A673 (cell line): ENCODE measurements at regions not wholly inside any gene's neighbourhood (a gene's known extent, or its start where the extent isn't known, plus 50 kb on each side); places are given as distances from the start of the nearest gene placed in this dataset.

Experiments used
- BruUV-seq: library from RNA; stranded (reverse); fragments of 400-500 nt; replicated peaks from 2 replicates; lab custom pipeline; 2021; lab: Mats Ljungman, UMichigan
- CTCF ChIA-PET: fragments of 300-600 bp; sonication (Branson Sonifier 250); formaldehyde crosslinking; loops from one replicate; lab custom pipeline; 2022; ENCODE audit warnings: antibody characterized with exemption; lab: Charles Lee
- POLR2A ChIA-PET: fragments of 300-600 bp; sonication (Branson Sonifier 250); formaldehyde crosslinking; loops from one replicate; lab custom pipeline; 2022; ENCODE audit warnings: antibody characterized with exemption; ENCODE audit not compliant: low non-redundant PET; lab: Charles Lee
- DNase-seq: peaks from one replicate; pipeline ENCODE4 v3.0.0-alpha.2; 2015; ENCODE audit warnings: low spot score
- H3K27ac ChIP-seq: fragments of 200-600 bp; sonication (generic); 2 replicates; pipeline ENCODE4 v1.5.1; 2016; ENCODE audit warnings: mixed run types, low read depth, mild to moderate bottlenecking, mixed read lengths, antibody characterized with exemption, low read length; ENCODE audit not compliant: poor library complexity, severe bottlenecking
- H3K27me3 ChIP-seq: fragments of 200-600 bp; sonication (generic); replicated peaks from 2 replicates; pipeline ENCODE4 v1.6.1; 2017; ENCODE audit warnings: mixed run types, low read depth, mild to moderate bottlenecking, mixed read lengths, antibody characterized with exemption, low read length; ENCODE audit not compliant: insufficient read depth, poor library complexity
- H3K36me3 ChIP-seq: fragments of 200-600 bp; sonication (generic); 2 replicates; pipeline ENCODE4 v1.6.1; 2016; ENCODE audit warnings: mixed run types, mild to moderate bottlenecking, mixed read lengths, antibody characterized with exemption, low read length; ENCODE audit not compliant: insufficient read depth, poor library complexity, severe bottlenecking
- H3K4me1 ChIP-seq: fragments of 200-600 bp; sonication (generic); 2 replicates; pipeline ENCODE4 v1.6.1; 2017; ENCODE audit warnings: mixed run types, mild to moderate bottlenecking, mixed read lengths, antibody characterized with exemption, low read length; ENCODE audit not compliant: insufficient read depth, poor library complexity, severe bottlenecking
- H3K4me3 ChIP-seq: fragments of 200-600 bp; sonication (generic); 2 replicates; pipeline ENCODE4 v1.5.1; 2016; ENCODE audit warnings: low read depth, mixed run types, mild to moderate bottlenecking, mixed read lengths, low read length; ENCODE audit not compliant: poor library complexity, severe bottlenecking
- H3K9me3 ChIP-seq: fragments of 200-600 bp; sonication (generic); 2 replicates; pipeline ENCODE4 v1.6.1; 2016; ENCODE audit warnings: mixed run types, low read depth, mild to moderate bottlenecking, mixed read lengths, antibody characterized with exemption, low read length; ENCODE audit not compliant: poor library complexity, severe bottlenecking
- CTCF ChIP-seq: fragments of 300-800, 200-600 bp; sonication (generic); conservative IDR thresholded peaks from 2 replicates; pipeline ENCODE4 v1.5.1; 2017; ENCODE audit warnings: low read depth, mild to moderate bottlenecking, antibody characterized with exemption, low read length, moderate library complexity, mixed read lengths
- EZH2 ChIP-seq: fragments of 200-600 bp; sonication (generic); IDR thresholded peaks from 2 replicates; pipeline ENCODE4 v1.6.1; 2017; ENCODE audit warnings: borderline replicate concordance, low read depth, mild to moderate bottlenecking, mixed read lengths, antibody characterized with exemption, low read length; ENCODE audit not compliant: poor library complexity, severe bottlenecking
- intact Hi-C: fragments of 100-400 bp; cut with micrococcal nuclease; formaldehyde crosslinking; loops from one replicate; pipeline ENCODE4 v1.10.0; 2022; ENCODE audit not compliant: unreplicated experiment

- CTCF ChIA-PET = no interaction called here
- BruUV-seq = no TSS peak
- Histone ChIP-seq H3K4me3 (no peak overlapping the region), H3K9me3 (peaks cover 11% of the 10 kb centered on the region), H3K36me3 (no peaks in the 10 kb centered on the region), H3K27ac (no peak overlapping the region), H3K27me3 (no peaks in the 10 kb centered on the region), H3K4me1 (no peaks in the 10 kb centered on the region)
- no peak for TF ChIP-seq CTCF
- TF ChIP-seq EZH2 = no peak
- POLR2A ChIA-PET = no interaction called here
- no peak for DNase-seq
- intact Hi-C loops = no loop called here
Measured at GRCh38 chr5:4548341-4548740, 591.8 kb upstream of the ADAMTS16 start.

- CTCF ChIA-PET = no interaction called here
Measured at GRCh38 chr5:4549351-4549750, 590.8 kb upstream of the ADAMTS16 start.

GRCh38 chr5:4551034-4551433, 589.1 kb upstream of the ADAMTS16 start:
- TF ChIP-seq EZH2 (no peak), CTCF (no peak)
- POLR2A ChIA-PET = no interaction called here
- peaks cover 22% of the 10 kb centered on the region for H3K9me3 ChIP-seq
- H3K4me3 ChIP-seq = no peak overlapping the region
- no peaks in the 10 kb centered on the region for H3K36me3 ChIP-seq
- no peaks in the 10 kb centered on the region for H3K4me1 ChIP-seq
- CTCF ChIA-PET = no interaction called here
- H3K27me3 ChIP-seq = no peaks in the 10 kb centered on the region
- intact Hi-C loops = no loop called here
- no peak overlapping the region for H3K27ac ChIP-seq
- DNase-seq = no peak
- BruUV-seq = no TSS peak

More at GRCh38 chr5:4549351-4549750, 590.8 kb upstream of the ADAMTS16 start:
- Histone ChIP-seq H3K4me3 (no peak overlapping the region), H3K27me3 (no peaks in the 10 kb centered on the region), H3K36me3 (no peaks in the 10 kb centered on the region), H3K27ac (no peak overlapping the region), H3K9me3 (peaks cover 18% of the 10 kb centered on the region), H3K4me1 (no peaks in the 10 kb centered on the region)
- no TSS peak for BruUV-seq
- TF ChIP-seq CTCF = no peak
- no peak for TF ChIP-seq EZH2
- intact Hi-C loops = no loop called here
- DNase-seq = no peak
- POLR2A ChIA-PET = no interaction called here
